ENCODE measurements at regions not wholly inside any gene's neighbourhood (a gene's known extent, or its start where the extent isn't known, plus 50 kb on each side); places are given as distances from the start of the nearest gene placed in this dataset.

- no peaks in the 10 kb centered on the region for H3K4me1 ChIP-seq
- TF ChIP-seq POLR2A (IDR thresholded peaks at IDR 0.05), result no peak
- TF ChIP-seq CTCF (IDR thresholded peaks at IDR 0.05 in 8 of 11, conservative IDR thresholded peaks at IDR 0.05 in 3 of 11), result no peak
- no peak for TF ChIP-seq POLR2AphosphoS5 (IDR thresholded peaks at IDR 0.05)
- intact Hi-C loops (cut with DNase I; ENCODE audit: low total_unique reads), result no loop called here
- no peak for DNase-seq
- H3K27me3 ChIP-seq (replicated peaks in 1 of 7), result no peaks in the 10 kb centered on the region
- no peak overlapping the region for H3K27ac ChIP-seq
- H3K4me3 ChIP-seq, result no peak overlapping the region
- H3K36me3 ChIP-seq, result no peaks in the 10 kb centered on the region
- 73 to 85% (median 78%) methylated on average over 4 of the region's 4 CpGs for WGBS, 5 donors
- H3K9me3 ChIP-seq, result no peaks in the 10 kb centered on the region
These were observed 112.4 kb upstream of the PTPRR start for GRCh38 chr12:71032933-71033332.

GRCh38 chr12:71029302-71029701, 108.8 kb upstream of the PTPRR start:
- H3K27ac ChIP-seq, result no peak overlapping the region
- TF ChIP-seq POLR2AphosphoS5 (IDR thresholded peaks at IDR 0.05) (no peak), CTCF (IDR thresholded peaks at IDR 0.05 in 8 of 11, conservative IDR thresholded peaks at IDR 0.05 in 3 of 11) (no peak), POLR2A (IDR thresholded peaks at IDR 0.05) (no peak)
- no peaks in the 10 kb centered on the region for H3K4me1 ChIP-seq
- intact Hi-C loops (cut with DNase I; ENCODE audit: low total_unique reads), result no loop called here
- H3K4me3 ChIP-seq, result no peak overlapping the region
- H3K36me3 ChIP-seq, result no peaks in the 10 kb centered on the region
- 61 to 86% (median 76%) methylated on average over 3 of the region's 3 CpGs for WGBS, 5 donors
- no peak for DNase-seq
- H3K9me3 ChIP-seq, result no peaks in the 10 kb centered on the region
- H3K27me3 ChIP-seq (replicated peaks in 1 of 7), result no peaks in the 10 kb centered on the region

GRCh38 chr12:71027856-71028255, 107.3 kb upstream of the PTPRR start:
- Histone ChIP-seq H3K27ac (no peak overlapping the region), H3K4me1 (no peaks in the 10 kb centered on the region), H3K27me3 (replicated peaks in 1 of 7) (no peaks in the 10 kb centered on the region), H3K9me3 (no peaks in the 10 kb centered on the region), H3K4me3 (no peak overlapping the region), H3K36me3 (no peaks in the 10 kb centered on the region)
- TF ChIP-seq POLR2A (IDR thresholded peaks at IDR 0.05), result no peak
- TF ChIP-seq CTCF (IDR thresholded peaks at IDR 0.05 in 8 of 11, conservative IDR thresholded peaks at IDR 0.05 in 3 of 11), result no peak
- no peak for TF ChIP-seq POLR2AphosphoS5 (IDR thresholded peaks at IDR 0.05)
- DNase-seq, result no peak
- intact Hi-C loops (cut with DNase I; ENCODE audit: low total_unique reads), result no loop called here
- 63 to 74% (median 71%) methylated on average over 7 of the region's 7 CpGs for WGBS, 5 donors

- H3K4me1 ChIP-seq, result no peaks in the 10 kb centered on the region
- 80 to 89% (median 87%) methylated on average over 2 of the region's 2 CpGs for WGBS, 5 donors
- DNase-seq, result no peak
- TF ChIP-seq POLR2A (IDR thresholded peaks at IDR 0.05) (no peak), CTCF (IDR thresholded peaks at IDR 0.05 in 8 of 11, conservative IDR thresholded peaks at IDR 0.05 in 3 of 11) (no peak), POLR2AphosphoS5 (IDR thresholded peaks at IDR 0.05) (no peak)
- H3K4me3 ChIP-seq, result no peak overlapping the region
- no peaks in the 10 kb centered on the region for H3K9me3 ChIP-seq
- H3K27me3 ChIP-seq (replicated peaks in 1 of 7), result no peaks in the 10 kb centered on the region
- intact Hi-C loops (cut with DNase I; ENCODE audit: low total_unique reads), result no loop called here
- H3K36me3 ChIP-seq, result no peaks in the 10 kb centered on the region
- H3K27ac ChIP-seq, result no peak overlapping the region
These were observed 104.3 kb upstream of the PTPRR start for GRCh38 chr12:71024827-71025226.

Data from spleen (tissue), 11 donors.